HS-27A (cell line): ENCODE measurements at regions not wholly inside any gene's neighbourhood (a gene's known extent, or its start where the extent isn't known, plus 50 kb on each side); places are given as distances from the start of the nearest gene placed in this dataset.
"Not testable (repeated sequence)": the region's sequence is repeated elsewhere in the genome, so short reads cannot be mapped to it uniquely, and the experiment has no call there.

Experiments
- DNase-seq: peaks from one replicate; pipeline ENCODE4 v3.0.0-alpha.2; 2012; ENCODE audit warnings: low read depth, missing footprints

DNA sequence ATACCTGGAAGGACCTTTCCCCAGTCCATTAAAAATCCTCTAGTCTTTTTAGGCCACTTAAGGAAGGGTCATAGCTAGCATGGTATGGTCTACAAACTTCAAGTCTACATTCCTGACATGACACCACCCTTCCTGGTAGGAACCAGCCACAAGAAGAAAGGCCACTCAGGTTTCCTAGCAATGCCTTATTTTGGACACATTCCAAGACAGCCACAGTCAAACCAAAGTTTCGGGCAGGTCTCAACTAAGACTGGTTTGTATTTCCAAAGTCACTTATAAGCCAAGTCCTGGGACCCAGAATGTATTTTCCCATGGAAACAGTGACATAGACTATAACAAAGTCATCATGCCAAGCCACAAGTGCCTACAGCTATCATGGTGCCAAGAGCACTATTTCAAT is 50.6 kb upstream of the SLC44A3 start:
- no peak for DNase-seq

DNA sequence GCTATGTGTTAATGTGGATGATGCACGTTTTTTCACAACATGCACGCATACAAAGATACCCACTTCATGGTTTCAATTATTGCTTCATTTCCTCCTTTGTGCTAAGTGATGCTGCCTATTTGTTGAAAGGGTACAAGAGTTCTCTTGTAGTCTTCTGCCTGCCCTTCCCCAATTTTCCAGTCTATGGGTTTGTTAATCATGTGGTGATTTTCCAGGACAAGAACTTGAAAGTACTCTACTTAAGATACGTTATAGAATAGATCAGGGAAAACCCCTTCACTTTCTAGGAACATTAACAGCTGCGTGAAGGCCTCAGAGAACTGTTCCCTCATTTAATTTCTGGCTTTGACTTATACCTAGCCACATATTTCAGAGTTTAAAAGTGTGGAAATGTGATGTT is 52.1 kb upstream of the SLC44A3 start:
- DNase-seq: no peak

DNA sequence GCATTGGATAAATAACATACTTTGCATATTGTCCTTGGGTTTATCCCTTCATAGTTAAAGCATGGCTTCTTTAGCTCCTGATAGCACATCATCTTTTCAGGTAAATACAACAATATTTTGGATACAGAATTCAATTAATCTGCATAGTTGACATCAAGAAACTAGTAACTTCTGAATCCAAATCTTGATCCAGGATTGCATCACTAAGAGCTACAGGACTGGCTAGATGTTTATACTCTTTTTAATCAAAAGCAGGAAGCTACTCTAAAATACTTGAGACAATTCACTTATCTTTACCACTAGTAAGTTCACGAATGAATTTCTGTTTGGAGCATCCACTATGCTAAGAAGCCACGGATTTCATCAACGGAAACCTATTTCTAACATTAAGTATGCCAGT is 54.2 kb upstream of the SLC44A3 start:
- DNase-seq: no peak

DNA sequence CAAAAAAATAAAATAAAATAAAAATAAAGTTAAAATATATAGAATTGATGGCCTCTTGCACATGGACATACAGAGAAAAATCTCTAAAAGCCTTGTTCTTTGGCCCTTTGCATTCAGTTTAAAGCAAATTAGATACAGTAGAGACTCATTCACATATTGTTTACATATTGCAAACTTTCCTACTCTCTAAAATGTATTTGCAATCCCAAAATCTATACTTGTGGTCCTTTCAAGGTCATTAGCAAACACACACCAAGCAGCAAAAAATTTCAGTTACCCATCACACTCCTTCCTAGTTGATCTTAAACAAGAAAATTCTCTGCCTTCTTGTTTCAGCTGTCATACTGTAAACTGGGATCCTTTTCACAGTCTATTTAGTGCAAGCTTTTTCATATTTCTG is 61.0 kb upstream of the SLC44A3 start:
- no peak for DNase-seq

DNA sequence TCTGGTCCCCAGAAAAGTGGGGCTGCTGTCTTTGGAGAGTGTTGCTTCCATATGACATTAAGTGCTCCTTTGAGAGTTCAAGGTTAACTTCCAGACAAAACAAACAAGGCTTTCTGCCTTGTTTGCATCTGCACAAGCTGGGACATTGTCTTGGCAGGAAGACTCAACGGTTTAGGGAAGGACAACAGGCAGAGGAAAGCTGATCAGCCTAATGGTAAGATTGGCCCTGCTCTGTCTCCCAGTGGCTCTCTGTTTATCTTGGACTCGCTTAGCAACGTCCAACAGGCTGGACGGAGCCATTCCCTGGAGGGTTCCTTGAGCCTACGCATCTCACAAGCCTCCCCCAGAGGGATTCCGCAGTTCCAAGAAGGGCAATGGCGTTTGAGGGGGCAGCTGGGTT is 62.2 kb upstream of the SLC44A3 start:
- DNase-seq: no peak

DNA sequence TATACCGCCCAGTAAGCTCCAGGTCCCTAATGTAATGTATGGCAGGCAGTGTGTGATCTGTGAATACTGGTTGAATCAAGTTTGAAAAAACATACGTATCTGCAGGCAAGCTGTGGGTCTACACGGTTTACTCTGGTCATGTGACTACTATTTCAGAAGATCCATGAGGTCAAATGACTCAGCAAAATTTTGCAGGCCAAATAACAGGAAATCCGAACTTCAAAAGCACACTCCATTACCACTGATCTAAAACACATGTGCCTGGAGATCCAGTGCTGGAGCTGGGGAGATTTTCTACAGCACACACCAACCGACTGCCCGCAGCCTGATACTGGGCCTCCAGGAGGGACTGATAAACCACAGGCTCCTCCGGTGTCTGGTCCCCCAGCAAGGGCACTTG is 64.5 kb upstream of the SLC44A3 start:
- DNase-seq: no peak

DNA sequence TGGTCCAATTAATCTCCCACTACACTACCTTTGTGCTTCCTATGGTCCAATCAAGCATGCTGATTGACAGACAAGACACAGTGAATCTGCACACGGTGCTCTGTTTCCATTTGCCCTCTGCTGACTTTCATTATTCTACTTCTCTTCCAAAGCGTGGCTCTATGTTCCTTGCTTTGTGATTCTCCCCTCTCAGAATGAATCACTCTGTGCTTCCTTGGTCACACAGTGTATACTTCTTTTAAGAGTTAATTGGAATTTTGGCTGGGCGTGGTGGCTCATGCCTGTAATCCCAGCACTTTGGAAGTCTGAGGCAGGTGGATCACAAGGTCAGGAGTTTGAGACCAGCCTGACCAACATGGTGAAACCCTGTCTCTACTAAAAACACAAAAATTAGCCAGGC is 65.1 kb upstream of the SLC44A3 start:
- not testable (repeated sequence) for DNase-seq

DNA sequence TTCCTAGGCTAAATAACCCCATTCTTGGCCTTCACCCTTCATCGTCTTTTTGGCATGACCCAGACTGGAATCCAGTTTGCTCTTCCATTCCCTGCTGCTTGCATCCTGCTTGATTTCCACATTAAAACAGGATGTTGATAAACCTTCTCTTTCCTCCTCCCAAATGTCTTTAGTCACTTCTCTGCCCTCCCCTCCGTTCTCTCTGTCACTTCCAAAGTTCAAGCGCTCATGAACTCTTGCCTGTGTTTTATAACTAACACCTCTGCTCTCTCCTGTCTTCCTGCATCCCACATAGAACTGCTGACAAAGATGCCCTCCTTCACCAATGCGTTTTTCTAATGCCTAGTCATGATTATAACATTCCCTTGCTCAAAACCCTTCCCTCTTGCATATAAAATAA is 65.6 kb upstream of the SLC44A3 start:
- no peak for DNase-seq

DNA sequence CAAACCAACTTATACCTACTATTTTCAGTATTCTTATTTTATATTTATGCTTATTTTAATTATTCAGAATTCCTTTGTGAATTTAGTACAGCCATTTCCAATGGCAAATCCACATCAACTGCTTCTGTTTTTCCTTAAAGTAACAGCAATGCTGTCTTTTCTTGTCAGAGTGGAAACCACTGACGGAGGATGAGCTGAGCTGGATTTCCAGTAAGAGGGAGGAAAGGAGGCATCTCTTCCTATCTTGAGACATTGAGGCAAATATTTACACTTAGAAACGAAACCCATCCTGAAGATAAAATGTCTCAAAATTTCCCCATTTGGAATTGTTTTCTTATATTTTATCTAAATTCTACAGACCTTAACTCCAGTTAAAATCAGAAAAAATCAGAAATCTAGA is 66.1 kb upstream of the SLC44A3 start:
- DNase-seq: no peak

DNA sequence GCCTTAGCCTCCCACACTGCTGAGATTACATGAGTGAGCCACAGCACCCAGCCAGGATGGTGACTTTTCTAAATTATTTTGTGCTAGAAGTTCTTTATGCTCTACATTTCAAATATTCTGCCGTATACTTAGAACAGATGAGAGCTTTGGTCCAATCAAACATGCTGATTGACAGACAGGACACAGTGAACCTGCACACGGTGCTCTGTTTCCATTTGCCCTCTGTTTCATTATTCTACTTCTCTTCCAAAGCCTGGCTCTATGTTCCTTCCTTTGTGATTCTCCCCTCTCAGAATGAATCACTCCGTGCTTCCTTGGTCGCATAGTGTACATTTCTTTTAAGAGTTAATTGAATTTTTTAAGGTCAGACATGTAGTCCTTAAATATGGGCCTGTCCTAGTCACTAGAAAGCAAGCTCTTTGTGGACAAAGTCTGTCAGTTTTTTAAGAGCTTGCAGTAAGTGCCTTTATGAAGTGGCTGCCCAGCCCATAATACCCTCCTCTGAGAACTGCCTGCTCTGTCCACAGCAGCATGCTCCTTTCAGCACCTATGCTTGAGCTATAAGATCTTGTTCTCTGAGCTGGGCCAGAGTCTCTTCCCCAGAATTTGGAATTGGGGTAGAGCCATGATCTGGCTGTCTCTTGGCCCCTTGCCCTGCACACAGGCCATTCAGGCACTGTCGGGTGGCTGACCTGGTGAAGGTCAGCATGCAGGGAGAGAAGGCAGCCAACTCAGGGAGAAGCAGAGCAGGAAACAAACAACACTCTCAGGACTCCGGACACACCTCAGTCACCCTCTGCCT is 66.8 kb upstream of the SLC44A3 start:
- no peak for DNase-seq

DNA sequence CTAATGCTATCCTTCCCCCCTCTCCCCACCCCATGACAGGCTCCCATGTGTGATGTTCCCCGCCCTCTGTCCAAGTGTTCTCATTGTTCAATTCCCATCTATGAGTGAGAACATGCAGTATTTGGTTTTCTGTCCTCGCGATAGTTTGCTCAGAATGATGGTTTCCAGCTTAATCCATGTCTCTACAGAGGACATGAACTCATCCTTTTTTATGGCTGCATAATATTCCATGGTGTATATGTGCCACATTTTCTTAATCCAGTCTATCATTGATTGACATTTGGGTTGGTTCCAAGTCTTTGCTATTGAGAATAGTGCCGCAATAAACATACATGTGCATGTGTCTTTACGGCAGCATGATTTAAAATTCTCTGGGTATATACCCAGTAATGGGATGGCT is 68.7 kb upstream of the SLC44A3 start:
- DNase-seq: not testable (repeated sequence)

DNA sequence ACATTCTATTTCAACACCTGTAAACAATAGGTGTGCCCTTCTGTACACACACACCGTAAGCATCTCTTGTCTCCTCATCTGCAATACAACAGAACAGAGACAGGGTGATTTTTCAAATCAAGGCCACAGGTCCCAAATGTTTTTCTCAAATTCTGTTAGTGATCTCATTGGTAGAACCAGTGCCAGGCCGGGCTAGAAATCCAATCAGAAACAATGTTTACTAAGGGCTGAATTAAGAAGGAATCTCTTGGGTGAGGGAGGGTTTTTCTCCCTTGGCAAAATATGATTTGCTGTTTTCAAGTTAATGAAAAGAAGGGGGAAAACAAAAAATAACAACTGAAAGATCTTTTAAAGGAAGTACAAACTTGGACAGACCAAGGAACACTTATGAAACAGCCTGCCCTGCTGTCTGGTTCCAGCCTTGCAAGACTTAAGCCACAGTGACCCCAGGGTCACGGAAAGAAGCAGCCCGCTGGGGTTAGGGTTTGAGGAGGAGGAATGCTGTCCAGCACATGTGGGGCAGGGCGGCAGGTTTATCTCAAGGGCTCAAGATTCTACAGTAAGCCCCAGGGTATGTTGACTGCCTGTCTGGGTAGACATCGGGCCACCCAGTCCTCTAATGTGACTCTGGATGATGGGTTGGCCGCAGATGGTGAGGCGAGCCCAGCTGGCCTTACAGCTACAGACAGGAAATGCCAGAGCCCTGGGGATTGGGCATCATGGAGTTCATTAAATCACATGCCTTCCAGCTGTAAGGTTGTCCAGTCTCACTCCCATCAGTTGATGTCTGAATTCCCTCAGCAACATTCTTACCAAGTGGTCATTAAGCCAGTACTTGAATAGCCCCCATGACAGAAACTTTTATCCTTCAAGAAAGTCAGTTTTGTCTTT is 73.3 kb upstream of the SLC44A3 start:
- no peak for DNase-seq

DNA sequence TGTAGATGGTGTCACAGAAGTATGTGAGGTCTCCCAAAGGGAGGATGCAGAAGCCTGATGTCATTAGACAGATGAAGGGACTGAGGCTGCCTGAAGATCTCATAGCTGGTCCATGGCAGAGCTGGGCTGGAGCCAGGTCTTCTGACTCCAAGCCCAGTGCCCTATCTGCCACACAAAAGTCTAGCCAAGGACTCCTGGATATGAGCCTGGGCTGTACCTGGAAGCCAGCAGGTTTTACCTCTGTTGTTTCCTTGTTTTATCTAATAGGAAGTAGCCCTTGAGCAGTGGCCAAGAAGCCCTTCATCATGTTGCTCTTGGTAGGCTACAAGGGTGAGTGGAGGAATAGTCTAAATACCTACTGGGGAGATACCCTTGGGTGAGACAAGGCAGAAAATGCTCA is 74.4 kb upstream of the SLC44A3 start:
- DNase-seq: no peak

DNA sequence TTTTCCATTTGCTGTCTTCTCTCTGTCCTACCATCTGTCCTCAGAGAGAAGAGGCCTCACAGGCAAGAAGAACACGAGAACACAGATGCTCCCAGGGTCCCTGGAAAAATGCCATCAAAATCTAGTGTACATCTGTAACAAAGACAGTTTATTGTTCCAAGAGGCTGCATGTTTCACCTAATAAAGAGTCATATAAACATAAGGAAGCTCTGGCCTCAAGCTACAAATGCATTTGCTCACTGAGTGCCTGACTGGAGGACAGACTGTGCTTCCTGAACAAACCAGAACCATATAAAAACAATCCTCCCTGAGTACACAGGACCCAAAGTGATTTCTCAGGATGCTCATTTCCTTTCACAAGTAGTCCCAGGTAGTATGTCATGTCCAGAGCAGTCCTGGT is 76.3 kb upstream of the SLC44A3 start:
- no peak for DNase-seq

DNA sequence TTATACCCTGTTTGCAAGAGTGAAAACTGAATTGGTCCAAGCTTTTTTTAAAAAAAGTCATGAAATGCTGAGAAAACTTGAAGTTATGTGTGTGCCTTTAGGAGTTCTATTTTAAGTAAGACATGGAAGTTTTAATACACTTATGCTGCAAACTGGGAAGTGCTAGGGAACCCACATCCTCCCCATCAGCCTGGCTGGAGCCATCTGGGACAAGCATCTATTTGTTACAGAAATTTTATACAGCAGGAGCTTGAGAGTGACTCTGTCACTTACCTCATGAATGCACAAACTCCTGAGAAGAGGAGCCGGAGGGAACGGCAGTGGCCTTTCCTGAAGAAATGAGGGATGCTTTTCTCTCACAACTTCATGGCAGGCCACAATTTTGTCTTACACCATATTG is 78.2 kb upstream of the SLC44A3 start:
- no peak for DNase-seq

DNA sequence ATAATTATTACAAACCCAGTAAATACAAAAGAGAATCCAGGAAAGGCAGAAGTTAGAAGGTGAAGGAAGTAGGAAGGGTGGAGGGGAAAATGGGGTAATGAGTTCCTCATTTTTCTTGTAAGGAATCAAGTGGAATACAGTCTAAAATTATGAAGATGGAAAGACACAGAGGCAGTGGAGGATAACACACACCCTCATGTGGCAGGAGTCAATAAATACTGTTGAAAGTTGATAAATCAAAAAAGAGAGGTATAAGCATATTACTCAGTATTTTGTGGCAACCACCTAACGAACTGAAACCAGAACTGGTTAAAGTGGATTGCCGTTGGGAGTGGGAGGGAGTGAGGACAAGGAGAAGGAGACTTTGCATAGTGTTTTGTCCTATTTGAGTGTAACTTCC is 78.6 kb upstream of the SLC44A3 start:
- no peak for DNase-seq

DNA sequence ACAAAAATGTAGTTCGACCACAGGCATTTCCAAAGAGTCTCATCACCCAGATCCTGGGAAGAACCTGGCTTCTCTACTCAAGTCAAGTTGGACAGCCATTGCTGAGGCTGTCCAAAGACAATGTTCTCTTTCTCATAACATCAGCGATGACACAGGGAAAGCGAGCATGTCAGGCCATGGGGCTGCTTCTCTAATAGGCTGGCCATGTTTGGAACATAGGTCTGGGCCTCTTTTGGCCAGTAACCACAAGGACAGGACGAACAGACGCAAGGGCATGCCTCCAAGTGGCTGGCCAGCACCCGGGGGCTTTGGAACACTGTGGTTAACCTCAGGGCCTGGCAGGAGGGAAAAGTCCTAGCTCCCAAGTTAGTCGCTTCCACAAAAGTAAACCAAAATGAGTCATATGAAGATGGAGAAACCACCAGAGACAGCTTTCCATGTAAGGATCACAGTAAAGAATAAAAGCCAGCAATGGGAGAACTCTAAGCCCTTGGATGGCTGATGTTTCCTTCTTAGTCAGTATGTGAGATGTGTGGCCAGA is 80.6 kb upstream of the SLC44A3 start:
- DNase-seq: peak; percentile 93

DNA sequence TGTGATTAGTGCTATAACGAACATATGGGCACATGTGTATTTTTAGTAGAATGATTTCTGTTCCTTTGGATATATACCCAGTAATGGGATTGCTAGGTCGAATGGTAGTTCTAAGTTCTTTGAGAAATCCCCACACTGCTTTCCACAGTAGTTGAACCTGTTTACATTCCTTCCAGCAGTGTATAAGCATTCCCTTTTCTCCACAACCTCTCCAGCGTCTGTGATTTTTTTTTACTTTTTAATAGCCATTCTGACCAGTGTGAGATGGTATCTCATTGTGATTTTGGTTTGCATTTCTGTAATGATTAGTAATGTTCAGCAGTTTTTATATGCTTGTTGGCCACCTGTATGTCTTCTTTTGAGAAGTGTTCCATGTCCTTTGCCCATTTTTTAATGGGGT is 81.8 kb upstream of the SLC44A3 start:
- DNase-seq: no peak

DNA sequence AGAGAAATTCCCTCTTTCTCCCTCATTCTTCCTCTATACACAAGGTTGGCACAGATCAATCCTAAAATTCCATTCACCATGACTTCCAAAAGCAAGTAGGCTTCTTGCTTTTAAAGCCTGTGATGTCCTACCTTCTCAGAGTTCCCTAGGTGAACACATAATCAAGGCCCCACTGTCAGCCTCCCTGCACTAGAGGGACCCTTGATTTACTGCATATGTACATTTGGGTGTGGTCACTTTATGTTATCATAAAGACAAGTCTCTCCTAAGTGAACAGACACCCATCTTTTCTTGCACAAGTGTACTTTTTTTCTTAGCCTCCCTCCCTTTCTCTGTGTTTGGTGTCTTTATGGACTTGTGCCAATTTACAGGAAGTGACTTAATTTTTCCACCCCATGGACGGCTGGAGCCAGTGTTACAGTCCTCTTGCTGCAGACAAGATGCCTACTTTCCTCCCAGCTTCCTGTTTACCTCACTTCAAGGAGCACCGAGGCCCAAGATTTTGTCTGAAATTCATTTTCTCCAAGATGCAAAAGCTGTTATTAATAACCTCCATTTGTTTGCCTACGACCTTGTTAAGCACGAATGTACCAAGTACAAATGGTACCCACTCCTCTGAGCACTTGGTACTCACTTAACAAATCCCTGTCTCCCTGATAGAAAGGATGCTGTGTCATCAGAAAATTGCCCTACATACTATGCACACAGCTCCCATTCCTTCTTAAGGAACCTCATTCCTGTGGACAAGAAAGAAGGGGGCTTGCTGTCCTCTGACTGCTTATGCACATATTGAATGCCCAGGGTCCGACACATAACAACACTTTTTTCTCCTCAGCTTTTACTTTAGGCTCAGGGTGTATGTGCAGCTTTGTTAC is 82.8 kb upstream of the SLC44A3 start:
- no peak for DNase-seq

DNA sequence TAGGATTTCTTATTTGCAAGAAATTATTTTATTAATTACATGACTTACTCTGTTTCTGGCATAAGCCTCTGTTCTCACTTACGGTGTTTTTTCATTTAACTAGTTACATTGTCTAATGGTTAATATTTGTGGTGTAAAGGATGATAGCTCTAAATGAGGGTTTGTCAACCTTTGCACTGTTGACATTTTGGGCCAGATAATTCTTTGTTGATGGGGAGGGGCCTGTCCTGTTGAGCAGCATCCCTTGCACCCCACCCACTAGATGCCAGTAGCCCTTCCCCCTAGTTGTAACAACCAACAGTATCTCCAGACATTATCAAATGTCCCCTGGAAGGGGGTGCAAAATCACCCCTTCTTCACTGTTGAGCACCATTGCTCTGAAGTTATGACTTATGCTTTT is 83.6 kb upstream of the SLC44A3 start:
- no peak for DNase-seq

DNA sequence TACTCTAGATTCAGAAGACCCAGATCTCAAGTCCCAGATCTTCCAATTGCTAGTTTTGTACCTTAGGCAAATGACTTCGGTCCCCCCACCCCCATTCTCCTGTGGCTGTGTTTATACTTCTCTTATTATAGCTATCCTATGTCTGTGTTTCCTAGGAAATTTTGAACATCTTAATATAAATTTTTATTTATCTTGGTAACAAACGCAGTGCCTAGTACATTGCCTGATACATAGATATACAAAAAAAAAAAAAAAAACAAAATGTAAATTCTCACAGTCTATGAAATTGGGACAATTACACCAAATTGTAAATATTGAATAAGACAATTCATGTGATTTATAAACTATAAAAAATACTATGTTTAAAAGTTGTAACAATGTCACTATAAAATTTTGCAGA is 84.1 kb upstream of the SLC44A3 start:
- DNase-seq: no peak
